Prostate gland (tissue), 2 donors: ENCODE measurements at regions not wholly inside any gene's neighbourhood (a gene's known extent, or its start where the extent isn't known, plus 50 kb on each side); places are given as distances from the start of the nearest gene placed in this dataset.

ENCODE experiments used
- POLR2A ChIP-seq: fragments of 450-650 bp; IDR thresholded peaks from one replicate; pipeline ENCODE4 v1.6.1; 2016; ENCODE audit warnings: antibody characterized with exemption, mild to moderate bottlenecking
- TF ChIP-seq, protein P1 (sequence below), 4 experiments: fragments of 200-600 bp in 2 of 4; fragments of 450-650 bp in 2 of 4; sonication (generic) in 2 of 4; IDR thresholded peaks; 1 replicate in 3 of 4; 2 replicates in 1 of 4; pipeline ENCODE4 v1.5.1; 2016 to 2019; ENCODE audit warnings: antibody characterized with exemption in 4 of 4, mild to moderate bottlenecking in 2 of 4, moderate library complexity in 2 of 4

DNA sequence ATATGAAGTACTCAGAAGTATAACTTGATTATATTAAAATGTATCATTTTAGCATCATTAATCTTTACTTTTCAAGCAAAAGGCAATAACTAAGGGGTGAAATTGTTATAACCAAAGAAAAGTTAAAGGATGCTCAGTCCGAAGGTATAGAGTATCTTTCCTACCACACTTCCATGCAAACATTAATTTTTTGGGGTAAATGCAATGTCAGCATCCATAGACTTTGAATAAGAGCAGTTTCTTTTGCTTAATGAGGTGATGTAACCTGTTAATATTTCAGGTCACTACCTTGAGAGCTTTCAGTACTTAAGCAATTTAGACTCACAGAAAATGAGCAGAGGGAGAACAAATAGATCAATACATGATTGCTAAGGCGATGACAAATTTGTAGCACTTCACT lies 1093.5 kb downstream of the PLA2G4A start:
- TF ChIP-seq, protein P1, sequence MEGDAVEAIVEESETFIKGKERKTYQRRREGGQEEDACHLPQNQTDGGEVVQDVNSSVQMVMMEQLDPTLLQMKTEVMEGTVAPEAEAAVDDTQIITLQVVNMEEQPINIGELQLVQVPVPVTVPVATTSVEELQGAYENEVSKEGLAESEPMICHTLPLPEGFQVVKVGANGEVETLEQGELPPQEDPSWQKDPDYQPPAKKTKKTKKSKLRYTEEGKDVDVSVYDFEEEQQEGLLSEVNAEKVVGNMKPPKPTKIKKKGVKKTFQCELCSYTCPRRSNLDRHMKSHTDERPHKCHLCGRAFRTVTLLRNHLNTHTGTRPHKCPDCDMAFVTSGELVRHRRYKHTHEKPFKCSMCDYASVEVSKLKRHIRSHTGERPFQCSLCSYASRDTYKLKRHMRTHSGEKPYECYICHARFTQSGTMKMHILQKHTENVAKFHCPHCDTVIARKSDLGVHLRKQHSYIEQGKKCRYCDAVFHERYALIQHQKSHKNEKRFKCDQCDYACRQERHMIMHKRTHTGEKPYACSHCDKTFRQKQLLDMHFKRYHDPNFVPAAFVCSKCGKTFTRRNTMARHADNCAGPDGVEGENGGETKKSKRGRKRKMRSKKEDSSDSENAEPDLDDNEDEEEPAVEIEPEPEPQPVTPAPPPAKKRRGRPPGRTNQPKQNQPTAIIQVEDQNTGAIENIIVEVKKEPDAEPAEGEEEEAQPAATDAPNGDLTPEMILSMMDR (IDR thresholded peaks at IDR 0.05), result no peak
- TF ChIP-seq POLR2A, result no peak
